Neural progenitor cell (in vitro differentiated cells): ENCODE measurements at regions not wholly inside any gene's neighbourhood (a gene's known extent, or its start where the extent isn't known, plus 50 kb on each side); places are given as distances from the start of the nearest gene placed in this dataset.

Source experiments
- DNase-seq: peaks from one replicate; pipeline ENCODE4 v3.0.0-alpha.2; 2016; ENCODE audit warnings: low spot score
- H2AFZ ChIP-seq: fragments of 200-600 bp; sonication (generic); replicated peaks from 2 replicates; pipeline ENCODE4 v1.6.1; 2016; ENCODE audit warnings: antibody characterized with exemption
- H3F3A ChIP-seq: fragments of 200-600 bp; sonication (generic); 2 replicates; pipeline ENCODE4 v1.6.1; 2016; ENCODE audit warnings: antibody characterized with exemption, low read depth
- H3K27ac ChIP-seq: fragments of 200-600 bp; sonication (generic); 2 replicates; pipeline ENCODE4 v1.5.1; 2016; ENCODE audit warnings: mild to moderate bottlenecking
- H3K27me3 ChIP-seq: fragments of 200-600 bp; sonication (generic); 2 replicates; pipeline ENCODE4 v1.6.1; 2016; ENCODE audit warnings: mild to moderate bottlenecking, moderate library complexity
- H3K36me3 ChIP-seq: fragments of 200-600 bp; sonication (generic); 2 replicates; pipeline ENCODE4 v1.5.1; 2016
- H3K4me1 ChIP-seq: fragments of 200-600 bp; sonication (generic); 2 replicates; pipeline ENCODE4 v1.6.1; 2016; ENCODE audit warnings: mixed run types
- H3K4me2 ChIP-seq: fragments of 200-600 bp; sonication (generic); 2 replicates; pipeline ENCODE4 v1.6.1; 2016
- H3K4me3 ChIP-seq: fragments of 200-600 bp; sonication (generic); 2 replicates; pipeline ENCODE4 v1.5.1; 2016
- H3K79me2 ChIP-seq: fragments of 200-600 bp; sonication (generic); 2 replicates; pipeline ENCODE4 v1.6.1; 2016; ENCODE audit warnings: low read depth
- H3K9ac ChIP-seq: fragments of 200-600 bp; sonication (generic); 2 replicates; pipeline ENCODE4 v1.6.1; 2016
- H3K9me3 ChIP-seq: fragments of 200-600 bp; sonication (generic); 2 replicates; pipeline ENCODE4 v1.5.1; 2016; ENCODE audit warnings: low read depth
- H4K20me1 ChIP-seq: fragments of 200-600 bp; sonication (generic); 2 replicates; pipeline ENCODE4 v1.6.1; 2016; ENCODE audit warnings: low read depth
- H3K27ac Mint-ChIP-seq: 3 replicates; pipeline ENCODE4 v1.8.0; 2021; ENCODE audit warnings: mixed read lengths
- H3K27me3 Mint-ChIP-seq: 2 replicates; pipeline ENCODE4 v1.8.0; 2022; ENCODE audit warnings: low read depth, mild to moderate bottlenecking, inconsistent platforms, moderate library complexity, mixed read lengths; ENCODE audit not compliant: insufficient read depth
- H3K36me3 Mint-ChIP-seq: 3 replicates; pipeline ENCODE4 v1.8.0; 2021; ENCODE audit warnings: mixed read lengths
- H3K4me1 Mint-ChIP-seq: 3 replicates; pipeline ENCODE4 v1.8.0; 2021; ENCODE audit warnings: mixed read lengths
- H3K4me3 Mint-ChIP-seq: 3 replicates; pipeline ENCODE4 v1.8.0; 2021; ENCODE audit warnings: mild to moderate bottlenecking, moderate library complexity, mixed read lengths
- H3K9me3 Mint-ChIP-seq: 3 replicates; pipeline ENCODE4 v1.8.0; 2020; ENCODE audit warnings: mixed read lengths
- EZH2 ChIP-seq: fragments of 200-600 bp; sonication (generic); IDR thresholded peaks from 2 replicates; pipeline ENCODE4 v1.6.1; 2017; ENCODE audit warnings: antibody characterized with exemption, mild to moderate bottlenecking, moderate library complexity
- EZH2phosphoT487 ChIP-seq: fragments of 200-600 bp; sonication (generic); IDR thresholded peaks from 2 replicates; pipeline ENCODE4 v1.6.1; 2017; ENCODE audit warnings: antibody characterized with exemption
- TF ChIP-seq, protein P1 (sequence below): fragments of 200-600 bp; sonication (generic); IDR thresholded peaks from 2 replicates; pipeline ENCODE4 v1.5.1; 2017; ENCODE audit warnings: antibody characterized with exemption, mild to moderate bottlenecking

DNA sequence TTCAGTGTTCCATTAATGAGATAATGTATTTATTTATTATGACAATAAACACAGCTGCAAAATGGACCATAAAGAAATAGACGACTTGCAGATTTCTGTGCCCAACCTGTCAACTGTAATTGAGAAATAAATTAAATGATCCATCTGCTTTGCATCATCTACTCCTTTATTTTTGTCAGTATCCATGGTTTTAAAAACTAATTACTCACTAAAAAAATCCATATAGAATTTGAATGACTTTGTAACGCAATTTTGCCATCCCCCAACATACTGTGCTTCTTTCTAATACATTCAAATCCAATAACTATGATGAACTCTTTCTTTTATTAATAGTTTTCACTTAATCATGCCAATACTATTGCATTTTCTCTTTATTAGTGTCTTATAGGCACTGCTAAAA lies 388.5 kb upstream of the SORCS1 start:
- no peak overlapping the region for H3K27ac Mint-ChIP-seq
- no peaks in the 10 kb centered on the region for H4K20me1 ChIP-seq
- TF ChIP-seq EZH2phosphoT487 (no peak), EZH2 (no peak)
- TF ChIP-seq, protein P1, sequence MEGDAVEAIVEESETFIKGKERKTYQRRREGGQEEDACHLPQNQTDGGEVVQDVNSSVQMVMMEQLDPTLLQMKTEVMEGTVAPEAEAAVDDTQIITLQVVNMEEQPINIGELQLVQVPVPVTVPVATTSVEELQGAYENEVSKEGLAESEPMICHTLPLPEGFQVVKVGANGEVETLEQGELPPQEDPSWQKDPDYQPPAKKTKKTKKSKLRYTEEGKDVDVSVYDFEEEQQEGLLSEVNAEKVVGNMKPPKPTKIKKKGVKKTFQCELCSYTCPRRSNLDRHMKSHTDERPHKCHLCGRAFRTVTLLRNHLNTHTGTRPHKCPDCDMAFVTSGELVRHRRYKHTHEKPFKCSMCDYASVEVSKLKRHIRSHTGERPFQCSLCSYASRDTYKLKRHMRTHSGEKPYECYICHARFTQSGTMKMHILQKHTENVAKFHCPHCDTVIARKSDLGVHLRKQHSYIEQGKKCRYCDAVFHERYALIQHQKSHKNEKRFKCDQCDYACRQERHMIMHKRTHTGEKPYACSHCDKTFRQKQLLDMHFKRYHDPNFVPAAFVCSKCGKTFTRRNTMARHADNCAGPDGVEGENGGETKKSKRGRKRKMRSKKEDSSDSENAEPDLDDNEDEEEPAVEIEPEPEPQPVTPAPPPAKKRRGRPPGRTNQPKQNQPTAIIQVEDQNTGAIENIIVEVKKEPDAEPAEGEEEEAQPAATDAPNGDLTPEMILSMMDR, result no peak
- H3K27ac ChIP-seq, result no peak overlapping the region
- no peaks in the 10 kb centered on the region for H3K36me3 ChIP-seq
- H3K4me1 Mint-ChIP-seq, result peaks cover 22% of the 10 kb centered on the region
- peaks cover 8% of the 10 kb centered on the region for H3F3A ChIP-seq
- no peak overlapping the region for H2AFZ ChIP-seq
- no peaks in the 10 kb centered on the region for H3K36me3 Mint-ChIP-seq
- H3K4me3 ChIP-seq, result no peak overlapping the region
- peaks cover 9% of the 10 kb centered on the region for H3K9me3 Mint-ChIP-seq
- H3K79me2 ChIP-seq, result no peaks in the 10 kb centered on the region
- H3K27me3 ChIP-seq, result no peaks in the 10 kb centered on the region
- peaks cover 10% of the 10 kb centered on the region for H3K4me1 ChIP-seq
- H3K4me3 Mint-ChIP-seq, result no peak overlapping the region
- H3K9ac ChIP-seq, result no peak overlapping the region
- H3K9me3 ChIP-seq, result no peaks in the 10 kb centered on the region
- H3K4me2 ChIP-seq, result no peak overlapping the region
- DNase-seq, result no peak
- peaks cover 5% of the 10 kb centered on the region for H3K27me3 Mint-ChIP-seq

GRCh38 chr10:107548301-107548700 lies 383.8 kb upstream of the SORCS1 start:
- Histone ChIP-seq H3F3A (peaks cover 9% of the 10 kb centered on the region), H3K9me3 (no peaks in the 10 kb centered on the region), H2AFZ (no peak overlapping the region), H4K20me1 (no peaks in the 10 kb centered on the region), H3K27ac (no peak overlapping the region), H3K4me2 (no peak overlapping the region), H3K36me3 (no peaks in the 10 kb centered on the region), H3K9ac (no peak overlapping the region), H3K79me2 (no peaks in the 10 kb centered on the region), H3K27me3 (no peaks in the 10 kb centered on the region), H3K4me3 (no peak overlapping the region), H3K4me1 (peaks cover 24% of the 10 kb centered on the region)
- H3K36me3 Mint-ChIP-seq, result no peaks in the 10 kb centered on the region
- TF ChIP-seq, protein P1, result no peak
- TF ChIP-seq EZH2phosphoT487 (no peak), EZH2 (no peak)
- peaks cover 6% of the 10 kb centered on the region for H3K27me3 Mint-ChIP-seq
- H3K27ac Mint-ChIP-seq, result peak overlapping the region; percentile 2
- no peak overlapping the region for H3K4me3 Mint-ChIP-seq
- peaks cover 9% of the 10 kb centered on the region for H3K9me3 Mint-ChIP-seq
- DNase-seq, result peak; percentile 25
- H3K4me1 Mint-ChIP-seq, result peaks cover 18% of the 10 kb centered on the region

DNA sequence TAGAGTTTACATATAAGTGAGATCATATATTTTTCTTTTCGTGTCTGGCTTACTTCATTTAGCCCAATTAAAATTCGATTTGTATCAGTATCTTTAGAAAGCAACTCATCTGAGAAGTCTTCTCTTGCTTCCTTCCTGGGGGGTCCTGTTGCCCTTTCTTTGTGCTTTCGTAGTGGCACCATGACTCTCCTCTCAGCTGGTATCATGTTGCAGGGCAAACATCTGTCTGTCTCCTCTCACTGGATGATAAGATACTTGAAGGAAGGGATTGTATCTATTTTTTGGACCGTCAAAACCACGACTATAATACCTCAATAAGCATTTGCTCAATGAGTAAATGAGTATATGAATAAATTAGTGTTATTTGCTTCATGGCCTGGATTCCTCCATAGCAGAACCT lies 382.5 kb upstream of the SORCS1 start:
- peaks cover 9% of the 10 kb centered on the region for H3K9me3 Mint-ChIP-seq
- Histone ChIP-seq H3K36me3 (no peaks in the 10 kb centered on the region), H3K4me2 (no peak overlapping the region), H3K9ac (no peak overlapping the region), H3K27me3 (no peaks in the 10 kb centered on the region), H2AFZ (no peak overlapping the region), H3K4me3 (no peak overlapping the region), H3K9me3 (no peaks in the 10 kb centered on the region), H3F3A (peaks cover 9% of the 10 kb centered on the region), H3K79me2 (no peaks in the 10 kb centered on the region), H3K4me1 (peaks cover 24% of the 10 kb centered on the region), H3K27ac (no peak overlapping the region), H4K20me1 (no peaks in the 10 kb centered on the region)
- H3K36me3 Mint-ChIP-seq, result no peaks in the 10 kb centered on the region
- DNase-seq, result no peak
- H3K4me1 Mint-ChIP-seq, result peaks cover 14% of the 10 kb centered on the region
- no peak overlapping the region for H3K4me3 Mint-ChIP-seq
- peaks cover 6% of the 10 kb centered on the region for H3K27me3 Mint-ChIP-seq
- no peak overlapping the region for H3K27ac Mint-ChIP-seq
- TF ChIP-seq EZH2 (no peak), EZH2phosphoT487 (no peak)
- TF ChIP-seq, protein P1, result no peak
